GM21528 (cell line): ENCODE measurements at regions not wholly inside any gene's neighbourhood (a gene's known extent, or its start where the extent isn't known, plus 50 kb on each side); places are given as distances from the start of the nearest gene placed in this dataset.

Source experiments
- ATAC-seq: cut with Tn5 transposase; IDR thresholded peaks from one replicate; pipeline ENCODE4 v1.9.1; 2021; ENCODE audit warnings: mild to moderate bottlenecking, moderate library complexity; ENCODE audit not compliant: unreplicated experiment, low FRiP score

- no peak for ATAC-seq
Observed at GRCh38 chr17:77320044-77320440, 179.3 kb downstream of the SEC14L1 start.

- ATAC-seq: no peak
Observed at GRCh38 chr17:77320485-77321256, 179.9 kb downstream of the SEC14L1 start.

DNA sequence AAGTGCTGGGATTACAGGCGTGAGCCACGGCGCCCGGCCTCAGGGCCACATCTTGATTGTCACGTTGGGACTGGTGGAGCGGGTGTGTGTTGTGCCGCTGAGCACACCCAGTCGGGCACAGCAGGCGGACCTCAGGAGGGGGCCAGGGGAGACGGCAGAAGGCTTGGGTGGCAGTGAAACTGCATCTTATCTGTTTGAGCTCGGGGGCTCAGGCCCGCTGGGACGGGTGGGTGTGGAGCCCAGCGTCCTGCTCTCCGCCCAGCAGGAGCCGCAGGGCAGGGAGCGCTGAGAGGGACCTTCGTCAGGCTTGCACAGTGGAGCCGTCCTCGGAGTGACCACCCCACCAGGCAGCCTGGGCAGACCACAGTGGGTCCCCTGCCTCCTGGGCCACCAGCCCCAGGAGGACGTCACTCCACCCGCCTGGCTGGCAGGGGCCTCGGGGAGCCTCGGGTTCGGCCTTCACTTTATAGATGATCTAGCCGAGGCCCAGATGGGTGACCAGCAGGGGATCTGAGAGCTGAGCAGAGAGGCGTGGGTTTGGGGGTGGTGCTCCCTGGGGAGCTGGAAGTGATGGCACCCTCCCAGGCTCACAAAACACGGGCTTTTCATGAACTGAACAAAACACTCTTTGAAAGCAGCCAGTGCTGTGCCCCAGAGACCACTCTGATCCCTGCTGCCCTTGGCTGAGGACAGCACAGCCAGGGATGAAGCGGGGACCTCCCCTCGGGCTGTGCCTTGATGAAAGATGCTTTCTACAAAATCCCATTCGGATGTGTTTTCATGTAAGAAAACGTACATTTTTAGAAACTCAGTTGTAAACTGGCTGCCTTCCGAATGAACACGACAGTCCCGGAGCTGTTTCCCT, 181.1 kb downstream of the SEC14L1 start:
- ATAC-seq: no peak

GRCh38 chr17:77322514-77323412, 182.0 kb downstream of the SEC14L1 start:
- no peak for ATAC-seq

GRCh38 chr17:77323413-77324171, 182.8 kb downstream of the SEC14L1 start:
- ATAC-seq: no peak

- ATAC-seq: no peak
Observed at GRCh38 chr17:77324227-77324626, 183.5 kb downstream of the SEC14L1 start.

- ATAC-seq: peak; percentile 12
Observed at GRCh38 chr17:77325577-77326075, 184.9 kb downstream of the SEC14L1 start.

DNA sequence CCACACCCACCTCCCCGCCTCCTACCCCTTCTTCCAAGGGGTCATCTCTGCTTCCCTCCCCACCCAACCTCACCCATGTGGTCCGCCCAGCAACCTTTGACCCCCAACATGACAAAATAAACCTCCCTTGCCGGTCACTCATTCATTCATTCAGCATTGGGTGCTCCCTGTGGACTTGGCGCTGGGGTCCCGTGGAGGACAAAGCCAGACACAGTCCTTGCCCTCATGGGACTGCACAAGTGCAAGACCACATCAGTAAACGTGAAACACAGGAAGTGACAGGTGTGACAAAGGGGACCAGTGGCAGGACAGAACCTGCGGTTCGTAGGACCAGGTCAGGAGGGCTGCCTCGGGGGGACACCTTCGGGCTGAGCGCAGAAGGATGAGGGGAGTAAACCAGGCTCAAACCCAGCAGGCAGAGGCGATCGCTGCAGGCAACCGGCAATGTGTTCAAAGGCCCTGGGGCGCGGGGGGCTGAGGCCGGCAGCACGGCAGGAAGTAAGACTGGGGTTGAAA, 185.4 kb downstream of the SEC14L1 start:
- ATAC-seq: no peak

DNA sequence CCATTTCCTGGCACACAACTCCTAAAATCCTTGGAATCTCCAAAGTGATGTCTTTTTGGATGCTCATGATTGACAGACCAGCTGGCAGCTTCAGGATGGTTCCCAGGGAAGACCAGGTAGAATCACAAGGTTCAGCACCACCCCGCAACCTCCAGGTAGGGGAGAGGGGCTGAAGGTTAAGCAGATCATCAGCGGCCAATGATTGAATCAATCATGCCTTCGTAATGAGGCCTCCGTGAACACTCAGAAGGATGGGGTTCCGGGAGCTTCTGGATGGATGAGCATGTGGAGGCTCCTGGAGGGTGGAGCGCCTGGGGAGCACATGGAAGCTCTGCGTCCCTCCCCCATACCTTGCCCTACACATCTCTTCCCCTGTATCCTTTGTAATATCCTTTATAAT, 185.9 kb downstream of the SEC14L1 start:
- ATAC-seq: no peak

- no peak for ATAC-seq
Observed at GRCh38 chr17:77327181-77327565, 186.4 kb downstream of the SEC14L1 start.

- no peak for ATAC-seq
Observed at GRCh38 chr17:77327566-77328464, 187.0 kb downstream of the SEC14L1 start.

DNA sequence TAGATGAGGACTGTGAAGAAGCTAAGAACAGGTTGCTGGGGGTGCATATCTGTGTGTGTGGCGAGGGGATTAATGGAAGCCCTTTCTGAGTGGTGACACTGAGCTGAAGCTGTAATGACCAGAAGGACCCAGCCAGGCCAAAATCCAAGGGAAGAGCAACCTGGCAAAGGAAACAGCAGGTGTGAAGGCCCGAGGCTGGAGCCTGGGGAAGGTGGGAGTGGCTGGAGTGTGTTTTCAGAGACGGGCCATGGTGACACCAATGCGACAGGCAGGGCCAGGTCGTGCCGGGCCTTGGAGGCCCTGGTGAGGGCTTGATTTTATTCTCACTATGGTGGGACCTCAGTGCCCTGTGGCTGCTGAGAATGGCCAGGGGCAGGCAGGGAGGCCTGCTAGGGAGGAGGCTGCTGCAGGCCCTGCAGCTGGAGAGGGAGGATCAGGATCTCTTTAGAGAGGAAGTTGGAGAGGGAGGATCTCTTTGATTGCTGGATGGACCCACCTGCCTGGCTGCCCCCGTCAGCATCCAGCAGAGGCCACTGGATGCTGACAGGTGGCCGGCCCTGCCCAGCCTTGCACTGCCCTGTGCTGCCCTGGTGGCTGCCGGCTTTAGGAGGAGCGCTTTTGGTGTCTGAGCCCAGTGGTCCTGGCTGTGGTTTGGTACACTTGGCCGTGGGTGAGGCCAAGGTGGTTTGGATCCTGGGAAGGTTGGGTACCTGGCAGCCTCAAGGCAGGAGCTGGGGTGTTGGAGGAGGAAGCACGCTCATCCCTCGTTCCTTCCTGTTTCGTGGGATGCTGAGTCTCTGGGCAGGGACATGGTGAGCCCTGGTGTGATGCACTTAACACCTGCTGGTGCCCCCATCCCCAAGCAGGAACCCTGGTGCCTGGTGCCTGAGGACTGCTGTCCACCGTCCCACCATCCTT, 188.3 kb downstream of the SEC14L1 start:
- ATAC-seq: no peak

GRCh38 chr17:77329741-77330531, 189.2 kb downstream of the SEC14L1 start:
- no peak for ATAC-seq

- no peak for ATAC-seq
Observed at GRCh38 chr17:77330602-77331081, 189.9 kb downstream of the SEC14L1 start.

DNA sequence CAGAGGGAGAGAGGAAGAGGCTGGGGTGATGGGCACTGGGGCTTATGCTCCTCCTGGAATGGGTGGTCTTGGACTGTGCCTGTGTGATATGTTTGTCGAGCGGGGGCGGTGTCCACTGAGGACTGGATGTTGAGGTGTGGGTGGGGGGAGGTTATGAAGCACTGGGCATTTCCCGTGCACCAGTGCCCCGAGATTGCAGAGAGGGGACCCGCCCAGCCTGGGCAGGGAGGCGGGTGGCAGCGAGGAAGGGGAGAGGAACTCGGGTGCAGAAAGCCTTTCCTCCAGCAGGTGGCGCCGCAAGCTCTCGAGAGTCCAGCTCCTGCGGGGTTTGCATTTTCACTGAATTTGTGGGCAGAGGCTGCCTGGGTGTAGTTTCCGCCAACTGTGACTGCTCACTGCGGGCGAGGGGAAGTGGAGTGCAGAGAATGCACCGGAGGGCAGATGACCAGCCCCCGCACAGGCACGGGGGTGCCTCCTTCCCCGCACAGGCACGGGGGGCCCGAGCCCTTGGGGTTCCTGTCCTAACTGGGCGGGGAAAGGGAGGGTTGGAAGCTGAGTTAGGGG, 190.6 kb downstream of the SEC14L1 start:
- peak; percentile 60 for ATAC-seq
